ENCODE measurements at regions not wholly inside any gene's neighbourhood (a gene's known extent, or its start where the extent isn't known, plus 50 kb on each side); places are given as distances from the start of the nearest gene placed in this dataset.

GRCh38 chr2:82708681-82709080 lies 1750.4 kb downstream of the SUCLG1 start:
- TF ChIP-seq NR2C1 (IDR thresholded peaks at IDR 0.05), result no peak
- TF ChIP-seq CBFB (IDR thresholded peaks at IDR 0.05; ENCODE audit: low read depth), result no peak
- TF ChIP-seq SUZ12 (IDR thresholded peaks at IDR 0.05; ENCODE audit: unreplicated experiment), result no peak
- TF ChIP-seq NR2C2 (IDR thresholded peaks at IDR 0.05; ENCODE audit: borderline replicate concordance, control insufficient read depth, insufficient read length, low read depth), result no peak
- no peak for TF ChIP-seq ATF3 (IDR thresholded peaks at IDR 0.05; ENCODE audit: borderline replicate concordance, extremely low read depth, low read depth, low read length)
- TF ChIP-seq, protein P1, sequence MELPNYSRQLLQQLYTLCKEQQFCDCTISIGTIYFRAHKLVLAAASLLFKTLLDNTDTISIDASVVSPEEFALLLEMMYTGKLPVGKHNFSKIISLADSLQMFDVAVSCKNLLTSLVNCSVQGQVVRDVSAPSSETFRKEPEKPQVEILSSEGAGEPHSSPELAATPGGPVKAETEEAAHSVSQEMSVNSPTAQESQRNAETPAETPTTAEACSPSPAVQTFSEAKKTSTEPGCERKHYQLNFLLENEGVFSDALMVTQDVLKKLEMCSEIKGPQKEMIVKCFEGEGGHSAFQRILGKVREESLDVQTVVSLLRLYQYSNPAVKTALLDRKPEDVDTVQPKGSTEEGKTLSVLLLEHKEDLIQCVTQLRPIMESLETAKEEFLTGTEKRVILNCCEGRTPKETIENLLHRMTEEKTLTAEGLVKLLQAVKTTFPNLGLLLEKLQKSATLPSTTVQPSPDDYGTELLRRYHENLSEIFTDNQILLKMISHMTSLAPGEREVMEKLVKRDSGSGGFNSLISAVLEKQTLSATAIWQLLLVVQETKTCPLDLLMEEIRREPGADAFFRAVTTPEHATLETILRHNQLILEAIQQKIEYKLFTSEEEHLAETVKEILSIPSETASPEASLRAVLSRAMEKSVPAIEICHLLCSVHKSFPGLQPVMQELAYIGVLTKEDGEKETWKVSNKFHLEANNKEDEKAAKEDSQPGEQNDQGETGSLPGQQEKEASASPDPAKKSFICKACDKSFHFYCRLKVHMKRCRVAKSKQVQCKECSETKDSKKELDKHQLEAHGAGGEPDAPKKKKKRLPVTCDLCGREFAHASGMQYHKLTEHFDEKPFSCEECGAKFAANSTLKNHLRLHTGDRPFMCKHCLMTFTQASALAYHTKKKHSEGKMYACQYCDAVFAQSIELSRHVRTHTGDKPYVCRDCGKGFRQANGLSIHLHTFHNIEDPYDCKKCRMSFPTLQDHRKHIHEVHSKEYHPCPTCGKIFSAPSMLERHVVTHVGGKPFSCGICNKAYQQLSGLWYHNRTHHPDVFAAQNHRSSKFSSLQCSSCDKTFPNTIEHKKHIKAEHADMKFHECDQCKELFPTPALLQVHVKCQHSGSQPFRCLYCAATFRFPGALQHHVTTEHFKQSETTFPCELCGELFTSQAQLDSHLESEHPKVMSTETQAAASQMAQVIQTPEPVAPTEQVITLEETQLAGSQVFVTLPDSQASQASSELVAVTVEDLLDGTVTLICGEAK (IDR thresholded peaks at IDR 0.05; ENCODE audit: borderline replicate concordance), result no peak
- TF ChIP-seq EZH2 (IDR thresholded peaks at IDR 0.05; ENCODE audit: borderline replicate concordance, control insufficient read depth, low read depth, low read length), result no peak
- no peak for TF ChIP-seq RAD21 (IDR thresholded peaks at IDR 0.05; ENCODE audit: insufficient read depth, low read depth, low read length)
- no peak for TF ChIP-seq SP1 (IDR thresholded peaks at IDR 0.05; ENCODE audit: low read depth, low read length)
- TF ChIP-seq ESRRA (IDR thresholded peaks at IDR 0.05; ENCODE audit: low read length), result no peak
- TF ChIP-seq CTCF (IDR thresholded peaks at IDR 0.05 in 2 of 3, conservative IDR thresholded peaks at IDR 0.05 in 1 of 3; ENCODE audit: control insufficient read depth in 2 of 3, extremely low read depth in 1 of 3, insufficient read depth in 1 of 3, low read depth in 3 of 3, low read length in 3 of 3), result no peak
- TF ChIP-seq BMI1 (IDR thresholded peaks at IDR 0.05; ENCODE audit: borderline replicate concordance), result no peak
- no peak for TF ChIP-seq NFIC (IDR thresholded peaks at IDR 0.05; ENCODE audit: low read depth, low read length)
- TF ChIP-seq GATAD2B (conservative IDR thresholded peaks at IDR 0.05; ENCODE audit: low read depth), result no peak
